Activated CD8-positive, alpha-beta T cell treated with anti-CD3 and anti-CD28 coated beads for 36 hours (primary cell): ENCODE measurements at regions not wholly inside any gene's neighbourhood (a gene's known extent, or its start where the extent isn't known, plus 50 kb on each side); places are given as distances from the start of the nearest gene placed in this dataset.

Source experiments
- ATAC-seq: fragments of 200-7000 bp; cut with Tn5 transposase; one replicate; pipeline ENCODE4 v1.10.0; 2021; ENCODE audit warnings: mild to moderate bottlenecking, moderate library complexity
- CTCF ChIA-PET: fragments of 350-600 bp; sonication (Branson Sonifier 250); formaldehyde crosslinking; loops from one replicate; lab custom pipeline; 2021; ENCODE audit warnings: antibody characterized with exemption; lab: Charles Lee
- POLR2A ChIA-PET: fragments of 350-600 bp; sonication (Branson Sonifier 250); formaldehyde crosslinking; loops from one replicate; lab custom pipeline; 2021; ENCODE audit warnings: antibody characterized with exemption; lab: Charles Lee
- DNase-seq: peaks from one replicate; pipeline ENCODE4 v3.0.0-alpha.2; 2020
- H3K27ac Mint-ChIP-seq: one replicate; pipeline ENCODE4 v1.8.0; 2021; ENCODE audit warnings: mild to moderate bottlenecking, mixed read lengths
- H3K27me3 Mint-ChIP-seq: one replicate; pipeline ENCODE4 v1.8.0; 2021; ENCODE audit warnings: mixed read lengths
- H3K36me3 Mint-ChIP-seq: one replicate; pipeline ENCODE4 v1.8.0; 2021; ENCODE audit warnings: low read depth, mixed read lengths
- H3K4me1 Mint-ChIP-seq: one replicate; pipeline ENCODE4 v1.8.0; 2021; ENCODE audit warnings: low read depth, mixed read lengths
- H3K4me3 Mint-ChIP-seq: one replicate; pipeline ENCODE4 v1.8.0; 2021; ENCODE audit warnings: mild to moderate bottlenecking, moderate library complexity, mixed read lengths
- H3K9me3 Mint-ChIP-seq: one replicate; pipeline ENCODE4 v1.8.0; 2021; ENCODE audit warnings: mixed read lengths
- intact Hi-C: fragments of 100-400 bp; cut with micrococcal nuclease; formaldehyde crosslinking; loops from one replicate; pipeline ENCODE4 v1.10.0; 2022
- TF ChIP-seq, protein P1 (sequence below): fragments of 200-600 bp; IDR thresholded peaks from one replicate; pipeline ENCODE4 v1.8.0; 2022; ENCODE audit warnings: antibody characterized with exemption, mild to moderate bottlenecking

- no peaks in the 10 kb centered on the region for H3K36me3 Mint-ChIP-seq
- ChIA-PET POLR2A (no interaction called here), CTCF (no interaction called here)
- DNase-seq: no peak
- no peak overlapping the region for H3K4me3 Mint-ChIP-seq
- intact Hi-C loops: no loop called here
- ATAC-seq: no peak
- no peaks in the 10 kb centered on the region for H3K4me1 Mint-ChIP-seq
- no peaks in the 10 kb centered on the region for H3K27me3 Mint-ChIP-seq
- peaks cover 1% of the 10 kb centered on the region for H3K9me3 Mint-ChIP-seq
- no peak overlapping the region for H3K27ac Mint-ChIP-seq
- TF ChIP-seq, protein P1, sequence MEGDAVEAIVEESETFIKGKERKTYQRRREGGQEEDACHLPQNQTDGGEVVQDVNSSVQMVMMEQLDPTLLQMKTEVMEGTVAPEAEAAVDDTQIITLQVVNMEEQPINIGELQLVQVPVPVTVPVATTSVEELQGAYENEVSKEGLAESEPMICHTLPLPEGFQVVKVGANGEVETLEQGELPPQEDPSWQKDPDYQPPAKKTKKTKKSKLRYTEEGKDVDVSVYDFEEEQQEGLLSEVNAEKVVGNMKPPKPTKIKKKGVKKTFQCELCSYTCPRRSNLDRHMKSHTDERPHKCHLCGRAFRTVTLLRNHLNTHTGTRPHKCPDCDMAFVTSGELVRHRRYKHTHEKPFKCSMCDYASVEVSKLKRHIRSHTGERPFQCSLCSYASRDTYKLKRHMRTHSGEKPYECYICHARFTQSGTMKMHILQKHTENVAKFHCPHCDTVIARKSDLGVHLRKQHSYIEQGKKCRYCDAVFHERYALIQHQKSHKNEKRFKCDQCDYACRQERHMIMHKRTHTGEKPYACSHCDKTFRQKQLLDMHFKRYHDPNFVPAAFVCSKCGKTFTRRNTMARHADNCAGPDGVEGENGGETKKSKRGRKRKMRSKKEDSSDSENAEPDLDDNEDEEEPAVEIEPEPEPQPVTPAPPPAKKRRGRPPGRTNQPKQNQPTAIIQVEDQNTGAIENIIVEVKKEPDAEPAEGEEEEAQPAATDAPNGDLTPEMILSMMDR: no peak
Observed at GRCh38 chr3:23099021-23099420, 104.1 kb upstream of the UBE2E2 start.

DNA sequence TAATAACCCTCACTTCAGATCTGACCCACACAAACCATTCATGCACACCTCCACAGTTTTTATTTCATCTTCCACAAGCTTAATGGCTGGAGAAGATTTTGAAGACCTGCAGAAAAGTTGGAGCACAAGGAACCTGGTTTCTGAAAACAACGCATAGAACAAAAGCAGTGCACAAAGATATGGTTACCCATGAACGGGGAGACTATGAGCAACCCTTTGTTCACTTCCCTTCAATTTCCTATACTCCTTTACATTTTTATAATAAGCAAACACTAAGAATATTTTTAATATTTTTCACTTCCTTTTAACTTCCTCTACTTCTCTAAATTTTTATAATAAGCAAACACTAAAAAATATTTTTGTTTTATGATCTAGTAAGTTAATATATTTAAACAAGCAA is 103.5 kb upstream of the UBE2E2 start:
- POLR2A ChIA-PET: no interaction called here
- CTCF ChIA-PET: no interaction called here
- TF ChIP-seq, protein P1: no peak
- H3K36me3 Mint-ChIP-seq: no peaks in the 10 kb centered on the region
- H3K9me3 Mint-ChIP-seq: no peaks in the 10 kb centered on the region
- no peak for ATAC-seq
- H3K4me1 Mint-ChIP-seq: no peaks in the 10 kb centered on the region
- no peak overlapping the region for H3K4me3 Mint-ChIP-seq
- DNase-seq: no peak
- H3K27ac Mint-ChIP-seq: no peak overlapping the region
- H3K27me3 Mint-ChIP-seq: no peaks in the 10 kb centered on the region
- intact Hi-C loops: no loop called here

DNA sequence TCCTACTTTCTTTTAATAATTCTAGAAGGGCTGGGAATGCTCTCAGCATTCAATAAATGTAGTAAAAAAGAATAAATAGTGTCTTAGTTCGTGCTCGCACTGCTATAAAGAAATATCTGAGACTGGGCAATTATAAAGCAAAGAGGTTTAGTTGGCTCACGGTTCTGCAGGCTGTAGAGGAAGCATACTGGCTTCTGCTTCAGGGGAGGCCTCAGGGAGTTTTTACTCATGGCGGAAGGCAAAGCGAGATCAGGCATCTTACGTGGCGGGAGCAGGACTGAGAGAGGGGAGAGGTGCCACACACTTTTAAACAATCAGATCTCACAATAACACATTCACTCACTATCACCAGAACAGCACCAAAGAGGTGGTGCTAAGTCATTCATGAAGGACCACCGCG is 103.0 kb upstream of the UBE2E2 start:
- POLR2A ChIA-PET: no interaction called here
- intact Hi-C loops: no loop called here
- DNase-seq: no peak

GRCh38 chr3:23103764-23104163 is 99.4 kb upstream of the UBE2E2 start:
- TF ChIP-seq, protein P1: no peak
- ChIA-PET POLR2A (no interaction called here), CTCF (no interaction called here)
- H3K36me3 Mint-ChIP-seq: no peaks in the 10 kb centered on the region
- H3K27me3 Mint-ChIP-seq: no peaks in the 10 kb centered on the region
- DNase-seq (no peak), ATAC-seq (no peak)
- no peak overlapping the region for H3K4me3 Mint-ChIP-seq
- H3K27ac Mint-ChIP-seq: no peak overlapping the region
- intact Hi-C loops: no loop called here
- H3K4me1 Mint-ChIP-seq: no peaks in the 10 kb centered on the region
- H3K9me3 Mint-ChIP-seq: no peaks in the 10 kb centered on the region

More for the DNA sequence above, 103.0 kb upstream of the UBE2E2 start:
- H3K27ac Mint-ChIP-seq: no peak overlapping the region
- no peaks in the 10 kb centered on the region for H3K27me3 Mint-ChIP-seq
- ATAC-seq: no peak
- TF ChIP-seq, protein P1: no peak
- H3K4me1 Mint-ChIP-seq: no peaks in the 10 kb centered on the region
- CTCF ChIA-PET: no interaction called here
- no peak overlapping the region for H3K4me3 Mint-ChIP-seq
- no peaks in the 10 kb centered on the region for H3K36me3 Mint-ChIP-seq
- H3K9me3 Mint-ChIP-seq: no peaks in the 10 kb centered on the region

DNA sequence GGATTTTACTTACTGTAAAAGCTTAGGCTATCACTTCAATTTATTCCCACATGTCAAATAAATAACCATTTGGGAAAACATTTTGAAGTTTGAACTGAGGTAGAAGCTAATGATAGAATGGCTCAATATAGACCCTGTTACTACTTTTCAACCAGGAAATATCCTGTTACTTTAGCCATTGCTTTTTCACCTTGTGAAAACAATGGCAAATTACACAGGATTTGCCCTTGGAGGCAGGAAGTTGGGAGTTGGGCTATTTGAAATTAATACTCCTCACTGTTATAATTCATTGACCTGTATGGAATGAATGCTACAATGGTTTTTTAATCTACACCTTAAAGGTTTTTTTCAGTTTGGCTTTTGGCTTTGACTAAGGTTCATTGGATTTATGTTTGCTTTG is 98.1 kb upstream of the UBE2E2 start:
- POLR2A ChIA-PET: no interaction called here
- intact Hi-C loops: no loop called here
- no peaks in the 10 kb centered on the region for H3K4me1 Mint-ChIP-seq
- no peak for ATAC-seq
- H3K27me3 Mint-ChIP-seq: no peaks in the 10 kb centered on the region
- TF ChIP-seq, protein P1: no peak
- no peak overlapping the region for H3K27ac Mint-ChIP-seq
- no peaks in the 10 kb centered on the region for H3K9me3 Mint-ChIP-seq
- no peaks in the 10 kb centered on the region for H3K36me3 Mint-ChIP-seq
- CTCF ChIA-PET: no interaction called here
- H3K4me3 Mint-ChIP-seq: no peak overlapping the region
- no peak for DNase-seq
